Left kidney (tissue), 1 donor: ENCODE measurements at regions not wholly inside any gene's neighbourhood (a gene's known extent, or its start where the extent isn't known, plus 50 kb on each side); places are given as distances from the start of the nearest gene placed in this dataset.

Experiments
- DNase-seq: peaks from one replicate; pipeline ENCODE4 v3.0.0-alpha.2; 2013

GRCh38 chr10:78886129-78886528 is 182.6 kb upstream of the ZMIZ1 start:
- no peak for DNase-seq

- DNase-seq = no peak
Observed at GRCh38 chr10:78889536-78890063, 179.2 kb upstream of the ZMIZ1 start.

- DNase-seq = no peak
Observed at GRCh38 chr10:78890506-78890905, 178.3 kb upstream of the ZMIZ1 start.

- DNase-seq = no peak
Observed at GRCh38 chr10:78891741-78892140, 177.0 kb upstream of the ZMIZ1 start.

GRCh38 chr10:78892338-78893176 is 176.2 kb upstream of the ZMIZ1 start:
- DNase-seq = no peak

- no peak for DNase-seq
Observed at GRCh38 chr10:78893217-78893616, 175.5 kb upstream of the ZMIZ1 start.

GRCh38 chr10:78894089-78894840 is 174.5 kb upstream of the ZMIZ1 start:
- no peak for DNase-seq

- no peak for DNase-seq
Observed at GRCh38 chr10:78894841-78895195, 173.9 kb upstream of the ZMIZ1 start.

GRCh38 chr10:78895469-78895868 is 173.3 kb upstream of the ZMIZ1 start:
- DNase-seq = no peak

GRCh38 chr10:78896159-78896928 is 172.4 kb upstream of the ZMIZ1 start:
- no peak for DNase-seq

GRCh38 chr10:78898341-78899097 is 170.2 kb upstream of the ZMIZ1 start:
- no peak for DNase-seq

- no peak for DNase-seq
Observed at GRCh38 chr10:78899098-78899754, 169.5 kb upstream of the ZMIZ1 start.

GRCh38 chr10:78899996-78900714 is 168.6 kb upstream of the ZMIZ1 start:
- no peak for DNase-seq

- DNase-seq = no peak
Observed at GRCh38 chr10:78900715-78901430, 167.9 kb upstream of the ZMIZ1 start.

- DNase-seq = no peak
Observed at GRCh38 chr10:78901694-78902093, 167.1 kb upstream of the ZMIZ1 start.

GRCh38 chr10:78902815-78903214 is 166.0 kb upstream of the ZMIZ1 start:
- DNase-seq = no peak

- no peak for DNase-seq
Observed at GRCh38 chr10:78903341-78903940, 165.3 kb upstream of the ZMIZ1 start.

GRCh38 chr10:78904196-78904595 is 164.6 kb upstream of the ZMIZ1 start:
- no peak for DNase-seq
